Activated naive CD8-positive, alpha-beta T cell treated with anti-CD3 and anti-CD28 coated beads for 36 hours (primary cell): ENCODE measurements at regions not wholly inside any gene's neighbourhood (a gene's known extent, or its start where the extent isn't known, plus 50 kb on each side); places are given as distances from the start of the nearest gene placed in this dataset.

Experiments used
- DNase-seq: peaks from one replicate; pipeline ENCODE4 v3.0.0; 2021
- H3K27ac Mint-ChIP-seq: one replicate; pipeline ENCODE4 v1.8.0; 2022; ENCODE audit warnings: mild to moderate bottlenecking, moderate library complexity, mixed read lengths
- H3K27me3 Mint-ChIP-seq: one replicate; pipeline ENCODE4 v1.8.0; 2022; ENCODE audit warnings: mild to moderate bottlenecking, mixed read lengths
- H3K36me3 Mint-ChIP-seq: one replicate; pipeline ENCODE4 v1.8.0; 2021; ENCODE audit warnings: mild to moderate bottlenecking, mixed read lengths
- H3K4me1 Mint-ChIP-seq: one replicate; pipeline ENCODE4 v1.8.0; 2021; ENCODE audit warnings: mixed read lengths
- H3K4me3 Mint-ChIP-seq: one replicate; pipeline ENCODE4 v1.8.0; 2022; ENCODE audit warnings: mild to moderate bottlenecking, moderate library complexity, mixed read lengths
- H3K9me3 Mint-ChIP-seq: one replicate; pipeline ENCODE4 v1.8.0; 2022; ENCODE audit warnings: mixed read lengths

- Mint-ChIP-seq H3K4me3 (no peak overlapping the region), H3K27ac (no peak overlapping the region), H3K9me3 (no peaks in the 10 kb centered on the region), H3K27me3 (no peaks in the 10 kb centered on the region), H3K36me3 (no peaks in the 10 kb centered on the region), H3K4me1 (no peaks in the 10 kb centered on the region)
- no peak for DNase-seq
Observed at GRCh38 chr2:167386694-167387093, 498.4 kb downstream of the XIRP2 start.

GRCh38 chr2:167383610-167384194 lies 495.4 kb downstream of the XIRP2 start:
- no peak overlapping the region for H3K27ac Mint-ChIP-seq
- DNase-seq, result no peak
- no peaks in the 10 kb centered on the region for H3K27me3 Mint-ChIP-seq
- H3K9me3 Mint-ChIP-seq, result no peaks in the 10 kb centered on the region
- H3K36me3 Mint-ChIP-seq, result no peaks in the 10 kb centered on the region
- H3K4me1 Mint-ChIP-seq, result no peaks in the 10 kb centered on the region
- H3K4me3 Mint-ChIP-seq, result no peak overlapping the region

GRCh38 chr2:167381349-167381748 lies 493.1 kb downstream of the XIRP2 start:
- no peaks in the 10 kb centered on the region for H3K36me3 Mint-ChIP-seq
- no peaks in the 10 kb centered on the region for H3K4me1 Mint-ChIP-seq
- no peaks in the 10 kb centered on the region for H3K27me3 Mint-ChIP-seq
- H3K27ac Mint-ChIP-seq, result no peak overlapping the region
- DNase-seq, result no peak
- no peaks in the 10 kb centered on the region for H3K9me3 Mint-ChIP-seq
- H3K4me3 Mint-ChIP-seq, result no peak overlapping the region

GRCh38 chr2:167380555-167380954 lies 492.3 kb downstream of the XIRP2 start:
- Mint-ChIP-seq H3K4me1 (no peaks in the 10 kb centered on the region), H3K9me3 (no peaks in the 10 kb centered on the region), H3K36me3 (no peaks in the 10 kb centered on the region), H3K4me3 (no peak overlapping the region), H3K27me3 (no peaks in the 10 kb centered on the region), H3K27ac (no peak overlapping the region)
- DNase-seq, result no peak

- DNase-seq, result no peak
- no peaks in the 10 kb centered on the region for H3K4me1 Mint-ChIP-seq
- H3K9me3 Mint-ChIP-seq, result no peaks in the 10 kb centered on the region
- no peaks in the 10 kb centered on the region for H3K36me3 Mint-ChIP-seq
- no peak overlapping the region for H3K4me3 Mint-ChIP-seq
- H3K27ac Mint-ChIP-seq, result no peak overlapping the region
- H3K27me3 Mint-ChIP-seq, result no peaks in the 10 kb centered on the region
Observed at GRCh38 chr2:167380094-167380493, 491.8 kb downstream of the XIRP2 start.

GRCh38 chr2:167369083-167369482 lies 480.8 kb downstream of the XIRP2 start:
- Mint-ChIP-seq H3K27ac (no peak overlapping the region), H3K4me3 (no peak overlapping the region), H3K4me1 (no peaks in the 10 kb centered on the region), H3K9me3 (no peaks in the 10 kb centered on the region), H3K27me3 (no peaks in the 10 kb centered on the region), H3K36me3 (no peaks in the 10 kb centered on the region)
- no peak for DNase-seq

- no peak for DNase-seq
- H3K36me3 Mint-ChIP-seq, result no peaks in the 10 kb centered on the region
- no peaks in the 10 kb centered on the region for H3K4me1 Mint-ChIP-seq
- peaks cover under 1% of the 10 kb centered on the region for H3K9me3 Mint-ChIP-seq
- no peak overlapping the region for H3K27ac Mint-ChIP-seq
- no peaks in the 10 kb centered on the region for H3K27me3 Mint-ChIP-seq
- no peak overlapping the region for H3K4me3 Mint-ChIP-seq
Observed at GRCh38 chr2:167368371-167368770, 480.1 kb downstream of the XIRP2 start.

- Mint-ChIP-seq H3K27ac (no peak overlapping the region), H3K36me3 (no peaks in the 10 kb centered on the region), H3K4me1 (no peaks in the 10 kb centered on the region), H3K27me3 (no peaks in the 10 kb centered on the region), H3K9me3 (peaks cover 3% of the 10 kb centered on the region), H3K4me3 (no peak overlapping the region)
- no peak for DNase-seq
Observed at GRCh38 chr2:167365216-167365615, 476.9 kb downstream of the XIRP2 start.

GRCh38 chr2:167361426-167361825 lies 473.1 kb downstream of the XIRP2 start:
- H3K4me1 Mint-ChIP-seq, result no peaks in the 10 kb centered on the region
- H3K4me3 Mint-ChIP-seq, result no peak overlapping the region
- no peak overlapping the region for H3K27ac Mint-ChIP-seq
- H3K27me3 Mint-ChIP-seq, result no peaks in the 10 kb centered on the region
- H3K36me3 Mint-ChIP-seq, result no peaks in the 10 kb centered on the region
- H3K9me3 Mint-ChIP-seq, result peaks cover 8% of the 10 kb centered on the region
- DNase-seq, result no peak

- no peak for DNase-seq
- no peaks in the 10 kb centered on the region for H3K4me1 Mint-ChIP-seq
- peaks cover 6% of the 10 kb centered on the region for H3K9me3 Mint-ChIP-seq
- H3K36me3 Mint-ChIP-seq, result no peaks in the 10 kb centered on the region
- no peak overlapping the region for H3K27ac Mint-ChIP-seq
- H3K27me3 Mint-ChIP-seq, result no peaks in the 10 kb centered on the region
- no peak overlapping the region for H3K4me3 Mint-ChIP-seq
Observed at GRCh38 chr2:167355821-167356220, 467.5 kb downstream of the XIRP2 start.

- Mint-ChIP-seq H3K4me3 (no peak overlapping the region), H3K27ac (no peak overlapping the region), H3K9me3 (peaks cover 3% of the 10 kb centered on the region), H3K27me3 (no peaks in the 10 kb centered on the region), H3K4me1 (no peaks in the 10 kb centered on the region), H3K36me3 (no peaks in the 10 kb centered on the region)
- no peak for DNase-seq
Observed at GRCh38 chr2:167353605-167354280, 465.5 kb downstream of the XIRP2 start.

GRCh38 chr2:167345559-167345958 lies 457.3 kb downstream of the XIRP2 start:
- Mint-ChIP-seq H3K4me3 (no peak overlapping the region), H3K27me3 (no peaks in the 10 kb centered on the region), H3K27ac (no peak overlapping the region), H3K4me1 (no peaks in the 10 kb centered on the region), H3K9me3 (no peaks in the 10 kb centered on the region), H3K36me3 (no peaks in the 10 kb centered on the region)
- no peak for DNase-seq

GRCh38 chr2:167342769-167343168 lies 454.5 kb downstream of the XIRP2 start:
- H3K9me3 Mint-ChIP-seq, result no peaks in the 10 kb centered on the region
- no peak overlapping the region for H3K27ac Mint-ChIP-seq
- DNase-seq, result no peak
- H3K27me3 Mint-ChIP-seq, result no peaks in the 10 kb centered on the region
- no peak overlapping the region for H3K4me3 Mint-ChIP-seq
- H3K4me1 Mint-ChIP-seq, result no peaks in the 10 kb centered on the region
- H3K36me3 Mint-ChIP-seq, result no peaks in the 10 kb centered on the region

- Mint-ChIP-seq H3K4me1 (no peaks in the 10 kb centered on the region), H3K27ac (no peak overlapping the region), H3K4me3 (no peak overlapping the region), H3K36me3 (no peaks in the 10 kb centered on the region), H3K27me3 (no peaks in the 10 kb centered on the region), H3K9me3 (no peaks in the 10 kb centered on the region)
- DNase-seq, result no peak
Observed at GRCh38 chr2:167340322-167340721, 452.0 kb downstream of the XIRP2 start.

GRCh38 chr2:167336213-167336612 lies 447.9 kb downstream of the XIRP2 start:
- Mint-ChIP-seq H3K27ac (no peak overlapping the region), H3K4me3 (no peak overlapping the region), H3K9me3 (no peaks in the 10 kb centered on the region), H3K36me3 (no peaks in the 10 kb centered on the region), H3K4me1 (no peaks in the 10 kb centered on the region), H3K27me3 (no peaks in the 10 kb centered on the region)
- no peak for DNase-seq

- Mint-ChIP-seq H3K27ac (no peak overlapping the region), H3K4me3 (no peak overlapping the region), H3K4me1 (no peaks in the 10 kb centered on the region), H3K36me3 (no peaks in the 10 kb centered on the region), H3K9me3 (no peaks in the 10 kb centered on the region), H3K27me3 (peaks cover 4% of the 10 kb centered on the region)
- DNase-seq, result no peak
Observed at GRCh38 chr2:167335541-167335992, 447.3 kb downstream of the XIRP2 start.
